Kidney epithelial cell (primary cell): ENCODE measurements at regions not wholly inside any gene's neighbourhood (a gene's known extent, or its start where the extent isn't known, plus 50 kb on each side); places are given as distances from the start of the nearest gene placed in this dataset.

Source experiments
- DNase-seq: peaks from one replicate; pipeline ENCODE4 v3.0.0-alpha.2; 2010; ENCODE audit warnings: low read depth
- H3K27me3 ChIP-seq: 2 replicates; pipeline ENCODE4 v1.6.0; 2011; ENCODE audit warnings: low read length; ENCODE audit not compliant: control insufficient read depth, insufficient read depth
- H3K36me3 ChIP-seq: 2 replicates; pipeline ENCODE4 v1.5.1; 2011; ENCODE audit warnings: low read length; ENCODE audit not compliant: control insufficient read depth, insufficient read depth
- H3K4me3 ChIP-seq: 2 replicates; pipeline ENCODE4 v1.5.1; 2011; ENCODE audit warnings: low read depth, mild to moderate bottlenecking, control low read depth, low read length
- CTCF ChIP-seq: IDR thresholded peaks from 2 replicates; pipeline ENCODE4 v1.5.1; 2011; ENCODE audit warnings: mild to moderate bottlenecking, moderate library complexity, low read length, control low read depth, inconsistent platforms; ENCODE audit not compliant: insufficient read depth, poor library complexity, severe bottlenecking

- Histone ChIP-seq H3K36me3 (no peaks in the 10 kb centered on the region), H3K4me3 (no peak overlapping the region), H3K27me3 (no peaks in the 10 kb centered on the region)
- no peak for TF ChIP-seq CTCF
- no peak for DNase-seq
Measured at GRCh38 chr2:107648781-107649404, 177.8 kb upstream of the RGPD4 start.

- DNase-seq, result no peak
- TF ChIP-seq CTCF, result no peak
- H3K27me3 ChIP-seq, result no peaks in the 10 kb centered on the region
- no peak overlapping the region for H3K4me3 ChIP-seq
- H3K36me3 ChIP-seq, result no peaks in the 10 kb centered on the region
Measured at GRCh38 chr2:107657049-107657448, 169.6 kb upstream of the RGPD4 start.

DNA sequence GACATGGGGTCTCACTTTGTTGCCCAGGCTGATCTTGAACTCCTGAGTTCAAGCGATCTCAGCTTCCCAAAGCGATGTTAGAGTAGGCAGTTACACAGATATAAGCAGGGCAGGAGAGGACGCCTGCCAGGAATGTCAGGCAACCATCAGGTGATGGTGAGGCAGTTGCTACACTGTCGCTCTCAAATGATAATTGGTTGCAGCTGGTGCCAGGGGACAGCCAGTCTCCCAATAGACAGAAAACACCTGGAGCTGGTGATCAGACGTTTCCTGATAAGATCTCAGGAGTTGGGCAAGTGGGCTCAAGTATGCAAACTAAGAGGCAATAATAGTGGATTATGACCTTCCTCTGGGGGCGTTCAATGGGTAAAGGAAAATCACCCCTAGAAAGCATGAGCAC, 163.1 kb upstream of the RGPD4 start:
- Histone ChIP-seq H3K4me3 (no peak overlapping the region), H3K27me3 (no peaks in the 10 kb centered on the region), H3K36me3 (no peaks in the 10 kb centered on the region)
- no peak for DNase-seq
- TF ChIP-seq CTCF, result no peak

GRCh38 chr2:107669335-107669734, 157.4 kb upstream of the RGPD4 start:
- TF ChIP-seq CTCF, result peak; percentile 16
- H3K4me3 ChIP-seq, result no peak overlapping the region
- no peaks in the 10 kb centered on the region for H3K36me3 ChIP-seq
- DNase-seq, result no peak
- H3K27me3 ChIP-seq, result no peaks in the 10 kb centered on the region

DNA sequence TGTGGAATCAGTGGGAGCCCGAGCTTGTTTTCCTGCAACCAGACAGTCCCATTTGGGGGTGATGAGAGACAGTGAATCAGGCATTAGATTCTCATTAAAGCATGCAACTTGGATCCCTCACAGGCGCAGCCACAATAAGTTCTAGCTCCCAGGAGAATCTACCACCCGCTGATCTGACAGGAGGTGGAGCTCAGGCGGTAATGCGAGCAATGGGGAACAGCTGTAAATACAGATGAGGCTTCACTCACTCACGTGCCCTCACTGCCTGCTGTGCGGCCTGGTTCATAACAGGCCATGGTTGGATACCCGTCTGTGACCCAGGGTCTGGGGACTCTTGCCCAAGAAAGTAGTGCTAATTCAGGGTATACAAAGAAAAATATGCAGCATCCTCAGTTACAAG, 144.8 kb upstream of the RGPD4 start:
- no peak for TF ChIP-seq CTCF
- no peaks in the 10 kb centered on the region for H3K27me3 ChIP-seq
- no peaks in the 10 kb centered on the region for H3K36me3 ChIP-seq
- no peak overlapping the region for H3K4me3 ChIP-seq
- DNase-seq, result no peak

GRCh38 chr2:107684421-107684820, 142.3 kb upstream of the RGPD4 start:
- DNase-seq, result no peak
- Histone ChIP-seq H3K27me3 (no peaks in the 10 kb centered on the region), H3K36me3 (no peaks in the 10 kb centered on the region), H3K4me3 (no peak overlapping the region)
- no peak for TF ChIP-seq CTCF
